GM21619 (cell line): ENCODE measurements at regions not wholly inside any gene's neighbourhood (a gene's known extent, or its start where the extent isn't known, plus 50 kb on each side); places are given as distances from the start of the nearest gene placed in this dataset.
"Not testable (repeated sequence)": the region's sequence is repeated elsewhere in the genome, so short reads cannot be mapped to it uniquely, and the experiment has no call there.

ENCODE experiments used
- ATAC-seq: cut with Tn5 transposase; IDR thresholded peaks from one replicate; pipeline ENCODE4 v1.9.1; 2021; ENCODE audit not compliant: unreplicated experiment

- no peak for ATAC-seq
Measured at GRCh38 chr3:158026236-158026635, 80.0 kb downstream of the SHOX2 start.

- not testable (repeated sequence) for ATAC-seq
Measured at GRCh38 chr3:158019897-158020296, 86.3 kb downstream of the SHOX2 start.

GRCh38 chr3:158018462-158018861 lies 87.8 kb downstream of the SHOX2 start:
- ATAC-seq: no peak

GRCh38 chr3:158012901-158013300 lies 93.3 kb downstream of the SHOX2 start:
- ATAC-seq: no peak

GRCh38 chr3:158005391-158006100 lies 100.7 kb downstream of the SHOX2 start:
- ATAC-seq: no peak

- no peak for ATAC-seq
Measured at GRCh38 chr3:157999246-157999645, 107.0 kb downstream of the SHOX2 start.

- ATAC-seq: no peak
Measured at GRCh38 chr3:157982359-157982758, 123.9 kb downstream of the SHOX2 start.

- ATAC-seq: no peak
Measured at GRCh38 chr3:157981819-157982218, 124.4 kb downstream of the SHOX2 start.

GRCh38 chr3:157979022-157979421 lies 127.2 kb downstream of the SHOX2 start:
- ATAC-seq: no peak

- ATAC-seq: no peak
Measured at GRCh38 chr3:157961665-157962064, 144.6 kb downstream of the SHOX2 start.

GRCh38 chr3:157958457-157958856 lies 147.8 kb downstream of the SHOX2 start:
- ATAC-seq: no peak

- no peak for ATAC-seq
Measured at GRCh38 chr3:157956850-157957249, 149.4 kb downstream of the SHOX2 start.

- no peak for ATAC-seq
Measured at GRCh38 chr3:157956176-157956575, 150.0 kb downstream of the SHOX2 start.

- ATAC-seq: no peak
Measured at GRCh38 chr3:157953565-157953964, 152.7 kb downstream of the SHOX2 start.

- ATAC-seq: no peak
Measured at GRCh38 chr3:157948605-157949383, 157.4 kb downstream of the SHOX2 start.

- no peak for ATAC-seq
Measured at GRCh38 chr3:157939166-157939565, 167.1 kb downstream of the SHOX2 start.

GRCh38 chr3:157938154-157938779 lies 168.0 kb downstream of the SHOX2 start:
- no peak for ATAC-seq

GRCh38 chr3:157931517-157931916 lies 174.7 kb downstream of the SHOX2 start:
- no peak for ATAC-seq

GRCh38 chr3:157930000-157930780 lies 176.0 kb downstream of the SHOX2 start:
- ATAC-seq: no peak

- ATAC-seq: no peak
Measured at GRCh38 chr3:157926822-157927221, 179.4 kb downstream of the SHOX2 start.

GRCh38 chr3:157922614-157923013 lies 183.6 kb downstream of the SHOX2 start:
- ATAC-seq: peak; percentile 75
